ENCODE measurements at regions not wholly inside any gene's neighbourhood (a gene's known extent, or its start where the extent isn't known, plus 50 kb on each side); places are given as distances from the start of the nearest gene placed in this dataset.

GRCh38 chr7:79523436-79523835, 70.0 kb upstream of the MAGI2 start:
- DNase-seq: no peak
- H3K9me2 ChIP-seq (replicated peaks; ENCODE audit: low read length): no peaks in the 10 kb centered on the region
- no peaks in the 10 kb centered on the region for H4K20me1 ChIP-seq (ENCODE audit: low read length)
- intact Hi-C loops (cut with micrococcal nuclease): no loop called here
- no peaks in the 10 kb centered on the region for H3K79me2 ChIP-seq (ENCODE audit: low read length)
- H3K27me3 ChIP-seq (ENCODE audit: low read length): no peaks in the 10 kb centered on the region
- H3K27ac ChIP-seq (ENCODE audit: low read length): no peak overlapping the region
- no TSS peak for BruUV-seq (replicated peaks)
- H3K9ac ChIP-seq (ENCODE audit: low read length): no peak overlapping the region
- H3F3A ChIP-seq (ENCODE audit: low read length, unreplicated experiment): no peaks in the 10 kb centered on the region
- H3K36me3 ChIP-seq (ENCODE audit: low read depth, low read length): no peaks in the 10 kb centered on the region
- no peak overlapping the region for H3K4me3 ChIP-seq (ENCODE audit: low read length)
- no peak overlapping the region for H3K4me2 ChIP-seq (ENCODE audit: low read length)
- POLR2A ChIA-PET (ENCODE audit: unreplicated experiment): no interaction called here
- H2AFZ ChIP-seq (ENCODE audit: low read length): no peak overlapping the region
- H3K4me1 ChIP-seq (ENCODE audit: insufficient read depth, low read length): peaks cover 11% of the 10 kb centered on the region; the same call in 1 of the 2 replicates
- no peak for ATAC-seq
- TF ChIP-seq CTCF (conservative IDR thresholded peaks at IDR 0.05; ENCODE audit: low read depth, low read length) (no peak), EZH2 (IDR thresholded peaks at IDR 0.05; ENCODE audit: low read length, unreplicated experiment) (no peak), EZH2phosphoT487 (IDR thresholded peaks at IDR 0.05; ENCODE audit: borderline replicate concordance, low read length) (no peak)
- no peaks in the 10 kb centered on the region for H3K9me3 ChIP-seq (ENCODE audit: low read length)
- CTCF ChIA-PET: no interaction called here

GRCh38 chr7:79520543-79520942, 67.1 kb upstream of the MAGI2 start:
- H3K79me2 ChIP-seq (ENCODE audit: low read length): no peaks in the 10 kb centered on the region
- POLR2A ChIA-PET (ENCODE audit: unreplicated experiment): no interaction called here
- no peak for DNase-seq
- ATAC-seq: no peak
- CTCF ChIA-PET: no interaction called here
- H3K27ac ChIP-seq (ENCODE audit: low read length): no peak overlapping the region
- H3K27me3 ChIP-seq (ENCODE audit: low read length): no peaks in the 10 kb centered on the region
- H2AFZ ChIP-seq (ENCODE audit: low read length): no peak overlapping the region
- no peaks in the 10 kb centered on the region for H4K20me1 ChIP-seq (ENCODE audit: low read length)
- no peak for TF ChIP-seq EZH2 (IDR thresholded peaks at IDR 0.05; ENCODE audit: low read length, unreplicated experiment)
- TF ChIP-seq CTCF (conservative IDR thresholded peaks at IDR 0.05; ENCODE audit: low read depth, low read length): no peak
- TF ChIP-seq EZH2phosphoT487 (IDR thresholded peaks at IDR 0.05; ENCODE audit: borderline replicate concordance, low read length): no peak
- no peaks in the 10 kb centered on the region for H3F3A ChIP-seq (ENCODE audit: low read length, unreplicated experiment)
- no peaks in the 10 kb centered on the region for H3K36me3 ChIP-seq (ENCODE audit: low read depth, low read length)
- no peaks in the 10 kb centered on the region for H3K9me2 ChIP-seq (replicated peaks; ENCODE audit: low read length)
- H3K4me2 ChIP-seq (ENCODE audit: low read length): no peak overlapping the region
- H3K4me3 ChIP-seq (ENCODE audit: low read length): no peak overlapping the region
- H3K4me1 ChIP-seq (ENCODE audit: insufficient read depth, low read length): peaks cover 6% of the 10 kb centered on the region; the same call in 1 of the 2 replicates
- no peaks in the 10 kb centered on the region for H3K9me3 ChIP-seq (ENCODE audit: low read length)
- no peak overlapping the region for H3K9ac ChIP-seq (ENCODE audit: low read length)
- intact Hi-C loops (cut with micrococcal nuclease): no loop called here
- BruUV-seq (replicated peaks): no TSS peak

GRCh38 chr7:79515358-79515757, 61.9 kb upstream of the MAGI2 start:
- H3K79me2 ChIP-seq (ENCODE audit: low read length): no peaks in the 10 kb centered on the region
- no peak overlapping the region for H3K9ac ChIP-seq (ENCODE audit: low read length)
- ATAC-seq: no peak
- no peaks in the 10 kb centered on the region for H3K9me2 ChIP-seq (replicated peaks; ENCODE audit: low read length)
- CTCF ChIA-PET: no interaction called here
- H4K20me1 ChIP-seq (ENCODE audit: low read length): no peaks in the 10 kb centered on the region
- H3K27me3 ChIP-seq (ENCODE audit: low read length): no peaks in the 10 kb centered on the region
- DNase-seq: no peak
- POLR2A ChIA-PET (ENCODE audit: unreplicated experiment): no interaction called here
- BruUV-seq (replicated peaks): no TSS peak
- H3K4me2 ChIP-seq (ENCODE audit: low read length): no peak overlapping the region
- H3K4me3 ChIP-seq (ENCODE audit: low read length): no peak overlapping the region
- intact Hi-C loops (cut with micrococcal nuclease): no loop called here
- H3K9me3 ChIP-seq (ENCODE audit: low read length): no peaks in the 10 kb centered on the region
- no peaks in the 10 kb centered on the region for H3K36me3 ChIP-seq (ENCODE audit: low read depth, low read length)
- TF ChIP-seq EZH2 (IDR thresholded peaks at IDR 0.05; ENCODE audit: low read length, unreplicated experiment) (no peak), EZH2phosphoT487 (IDR thresholded peaks at IDR 0.05; ENCODE audit: borderline replicate concordance, low read length) (no peak), CTCF (conservative IDR thresholded peaks at IDR 0.05; ENCODE audit: low read depth, low read length) (no peak)
- no peak overlapping the region for H3K27ac ChIP-seq (ENCODE audit: low read length)
- no peak overlapping the region for H2AFZ ChIP-seq (ENCODE audit: low read length)
- no peaks in the 10 kb centered on the region for H3F3A ChIP-seq (ENCODE audit: low read length, unreplicated experiment)
- 0 out of 2 replicates have a peak, but pooled peaks cover 3% of the 10 kb centered on the region for H3K4me1 ChIP-seq (ENCODE audit: insufficient read depth, low read length)

All from PC-3 (cell line).